HepG2 (cell line): ENCODE measurements at regions not wholly inside any gene's neighbourhood (a gene's known extent, or its start where the extent isn't known, plus 50 kb on each side); places are given as distances from the start of the nearest gene placed in this dataset.

ENCODE experiments used
- EHMT2 ChIP-seq: fragments of 200-600 bp; sonication (generic); IDR thresholded peaks from 2 replicates; pipeline ENCODE4 v1.7.0; 2017; ENCODE audit warnings: antibody characterized with exemption, low read depth, low read length, borderline replicate concordance
- ETV5 ChIP-seq: IDR thresholded peaks from 2 replicates; pipeline ENCODE4 v1.6.1; 2018; ENCODE audit warnings: missing biosample characterization, missing genetic modification reagents, inconsistent platforms, borderline replicate concordance
- GABPA ChIP-seq, 2 experiments: IDR thresholded peaks; 2 replicates each; pipeline ENCODE4 v1.6.1; 2011 to 2016; ENCODE audit warnings: low read depth in 2 of 2, low read length in 1 of 2, missing biosample characterization in 1 of 2, missing genetic modification characterization in 1 of 2
- HMGXB4 ChIP-seq, 2 experiments: sonication (generic) in 1 of 2; formaldehyde crosslinking in 1 of 2; IDR thresholded peaks; 2 replicates each; pipeline versions ENCODE4 v1.4.0 to v1.6.1; 2018 to 2020; ENCODE audit warnings: missing genetic modification reagents in 2 of 2, borderline replicate concordance in 1 of 2, low read depth in 1 of 2, mild to moderate bottlenecking in 1 of 2, missing biosample characterization in 1 of 2
- PAXIP1 ChIP-seq: sonication (generic); formaldehyde crosslinking; conservative IDR thresholded peaks from 2 replicates; pipeline ENCODE4 v1.4.0; 2020; ENCODE audit warnings: mild to moderate bottlenecking, missing genetic modification reagents, moderate library complexity
- RFX1 ChIP-seq: fragments of 450-650 bp; IDR thresholded peaks from 2 replicates; pipeline ENCODE4 v1.6.1; 2017
- RFX3 ChIP-seq: IDR thresholded peaks from 2 replicates; pipeline ENCODE4 v1.6.1; 2016; ENCODE audit warnings: missing biosample characterization, missing genetic modification reagents
- SOX6 ChIP-seq, 2 experiments: fragments of 450-650 bp in 1 of 2; sonication (generic) in 1 of 2; formaldehyde crosslinking in 1 of 2; IDR thresholded peaks; 2 replicates each; pipeline versions ENCODE4 v1.4.0 to v1.6.1; 2017 to 2020; ENCODE audit warnings: antibody characterized with exemption in 1 of 2, mild to moderate bottlenecking in 1 of 2, missing genetic modification reagents in 1 of 2
- YY1 ChIP-seq: IDR thresholded peaks from 2 replicates; pipeline ENCODE4 v1.6.1; 2011; ENCODE audit warnings: low read length, low read depth, moderate library complexity, mild to moderate bottlenecking; ENCODE audit not compliant: insufficient read depth, insufficient replicate concordance
- ZNF318 ChIP-seq: sonication (generic); formaldehyde crosslinking; IDR thresholded peaks from 2 replicates; pipeline ENCODE4 v1.4.0; 2020; ENCODE audit warnings: mild to moderate bottlenecking, missing genetic modification reagents
- ZNF644 ChIP-seq: IDR thresholded peaks from 2 replicates; pipeline ENCODE4 v1.6.1; 2016; ENCODE audit warnings: low read depth
- ZNF776 ChIP-seq: sonication (generic); formaldehyde crosslinking; IDR thresholded peaks from 2 replicates; pipeline ENCODE4 v1.4.0; 2020; ENCODE audit warnings: mild to moderate bottlenecking, missing genetic modification reagents

GRCh38 chr20:59469267-59470252 is 134.8 kb upstream of the PHACTR3 start (continued):
- TF ChIP-seq GABPA (IDR thresholded peaks at IDR 0.05; ENCODE audit: low read depth, low read length) = 0 out of 2 replicates have a peak, but pooled peaks have one; percentile 10
- peak; percentile 60; the same call in 1 of the 2 replicates for TF ChIP-seq GABPA (CRISPR knock-in tag; IDR thresholded peaks at IDR 0.05; ENCODE audit: low read depth)
- TF ChIP-seq EHMT2 = peak; percentile 72; the same call in 1 of the 2 replicates
- peak; percentile 65 for TF ChIP-seq YY1
- TF ChIP-seq ZNF644 (CRISPR knock-in tag) = peak; percentile 26; the same call in 1 of the 2 replicates
- TF ChIP-seq PAXIP1 (CRISPR knock-in tag) = 0 out of 2 replicates have a peak, but pooled peaks have one; percentile 11
- no peak for TF ChIP-seq ZNF776 (CRISPR knock-in tag)
- peak; percentile 47; the same call in 1 of the 2 replicates for TF ChIP-seq ETV5 (CRISPR knock-in tag)
- 0 out of 2 replicates have a peak, but pooled peaks have one; percentile 57 for TF ChIP-seq ZNF318 (CRISPR knock-in tag)
- no peak for TF ChIP-seq SOX6 (IDR thresholded peaks at IDR 0.05)
- peak; percentile 88 for TF ChIP-seq SOX6 (CRISPR knock-in tag; IDR thresholded peaks at IDR 0.05)
- peak; percentile 66 for TF ChIP-seq RFX1
- TF ChIP-seq HMGXB4 (CRISPR knock-in tag; IDR thresholded peaks at IDR 0.05; ENCODE audit: borderline replicate concordance in 1 of 2, low read depth in 1 of 2) = no peak
- peak; percentile 39; the same call in 1 of the 2 replicates for TF ChIP-seq RFX3 (CRISPR knock-in tag)
